ENCODE measurements at regions not wholly inside any gene's neighbourhood (a gene's known extent, or its start where the extent isn't known, plus 50 kb on each side); places are given as distances from the start of the nearest gene placed in this dataset.

GRCh38 chr18:46353460-46353859 is 249.3 kb downstream of the HAUS1 start:
- intact Hi-C loops (cut with DNase I), result no loop called here
- peak in 12 of 42 donors; percentile 3 to 65 (median 22) for DNase-seq

DNA sequence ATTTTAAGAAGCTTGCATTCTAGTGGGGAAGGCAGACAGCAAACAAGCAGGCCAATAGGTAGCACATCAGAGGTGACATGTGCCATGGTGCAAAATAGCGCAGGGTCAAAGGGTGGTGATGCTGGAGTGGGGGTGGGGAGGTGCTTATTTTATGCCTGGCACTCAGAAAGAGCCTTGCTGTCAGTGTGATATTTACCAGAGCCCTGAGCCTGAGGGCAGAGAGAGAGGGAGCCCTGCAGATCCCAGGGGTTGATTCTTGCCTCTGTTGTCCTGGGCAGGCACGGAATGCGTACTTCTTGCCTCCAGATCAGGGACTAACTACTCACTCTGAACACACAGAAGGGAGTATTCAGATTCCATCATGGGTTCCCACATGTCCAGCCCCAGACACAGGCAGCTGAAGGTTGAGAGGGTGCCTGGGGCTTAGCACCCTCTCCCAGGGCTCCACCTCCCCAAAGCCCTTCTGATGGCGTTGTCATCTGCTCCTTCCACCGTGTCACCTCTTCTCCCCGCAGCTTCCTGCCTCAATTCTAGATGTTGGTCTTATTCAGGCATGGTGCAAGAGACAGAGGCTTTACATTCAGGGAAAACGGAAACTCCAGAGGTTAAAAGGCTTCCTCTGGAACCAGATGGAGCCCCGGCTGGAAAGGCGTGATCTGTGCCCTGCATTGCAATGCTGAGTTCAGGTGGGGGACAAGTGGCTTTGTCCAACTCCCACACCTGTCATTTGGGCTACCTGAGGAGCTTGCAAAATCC is 252.3 kb downstream of the HAUS1 start:
- DNase-seq, result no peak
- intact Hi-C loops (cut with DNase I), result no loop called here

DNA sequence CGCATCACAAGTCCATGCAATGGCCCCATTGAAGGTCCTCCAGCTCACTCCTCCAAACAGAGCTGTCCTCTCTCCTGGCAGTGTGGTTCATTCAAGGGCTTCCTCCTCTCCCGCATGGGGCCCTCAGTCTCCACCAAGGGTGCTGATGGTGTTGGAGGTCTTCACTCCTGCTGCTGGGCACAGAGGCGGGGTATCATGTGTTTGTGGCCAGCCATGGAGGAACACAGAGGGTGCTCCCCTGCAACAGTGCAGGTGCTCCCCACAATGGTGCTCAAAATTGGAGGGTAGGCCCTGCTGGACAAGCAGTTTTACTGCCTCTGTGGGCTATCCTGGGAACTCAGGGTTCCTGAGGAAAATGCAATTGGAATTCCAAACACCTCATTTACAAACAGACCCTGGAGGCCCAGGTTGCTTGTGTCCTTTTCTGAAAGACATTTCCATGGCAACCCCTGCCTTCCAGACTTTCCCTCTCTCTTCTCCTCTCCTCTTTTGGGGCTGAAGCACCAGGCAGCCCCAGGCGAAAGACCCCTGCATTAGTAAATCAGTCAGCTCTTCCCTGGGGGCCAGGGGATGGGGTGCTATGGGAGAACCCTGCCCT is 256.0 kb downstream of the HAUS1 start:
- intact Hi-C loops (cut with DNase I), result no loop called here
- no peak for DNase-seq

- intact Hi-C loops (cut with DNase I), result no loop called here
Observed at GRCh38 chr18:46360866-46361265, 256.7 kb downstream of the HAUS1 start.

GRCh38 chr18:46362533-46362932 is 258.3 kb downstream of the HAUS1 start:
- intact Hi-C loops (cut with DNase I), result no loop called here
- no peak for DNase-seq

More at GRCh38 chr18:46360866-46361265, 256.7 kb downstream of the HAUS1 start:
- DNase-seq, result no peak

DNA sequence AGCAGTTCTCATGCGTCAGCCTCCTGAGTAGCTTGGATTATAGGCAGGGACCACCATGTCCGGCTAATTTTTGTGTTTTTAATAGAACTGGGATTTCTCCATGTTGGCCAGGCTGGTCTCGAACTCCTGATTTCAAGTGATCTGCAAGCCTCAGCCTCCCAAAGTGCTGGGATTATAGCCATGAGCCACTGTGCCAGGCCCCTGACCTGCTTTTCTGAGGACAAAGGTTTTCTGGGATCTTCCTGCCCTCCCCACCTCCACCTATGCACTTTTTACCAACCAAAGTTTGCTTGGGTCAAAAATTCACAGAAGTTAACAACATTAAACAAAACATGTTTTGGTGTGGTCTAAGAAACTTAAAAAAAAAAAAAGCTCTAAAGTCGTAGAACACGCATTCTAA is 259.9 kb downstream of the HAUS1 start:
- DNase-seq, result no peak
- intact Hi-C loops (cut with DNase I), result no loop called here

DNA sequence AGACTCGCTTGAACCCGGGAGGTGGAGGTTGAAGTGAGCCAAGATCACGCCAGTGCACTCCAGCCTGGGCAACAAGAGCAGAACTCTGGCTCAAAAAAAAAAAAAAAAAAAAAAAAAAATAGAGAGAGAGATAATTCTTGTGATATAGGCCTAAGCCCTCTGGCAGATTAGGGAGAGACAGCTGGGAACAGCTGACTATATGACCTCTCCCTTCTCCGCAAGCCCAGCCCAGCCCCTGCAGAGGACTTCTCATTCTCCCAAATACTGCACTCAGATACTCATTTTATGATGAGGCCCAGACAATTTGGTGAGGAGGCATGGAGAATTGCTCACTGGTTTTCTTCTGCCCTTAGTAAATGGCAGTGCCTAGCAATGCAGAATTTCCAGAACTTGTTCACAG is 262.0 kb downstream of the HAUS1 start:
- intact Hi-C loops (cut with DNase I), result no loop called here
- no peak for DNase-seq

GRCh38 chr18:46366751-46367376 is 262.7 kb downstream of the HAUS1 start:
- intact Hi-C loops (cut with DNase I), result no loop called here
- no peak for DNase-seq

GRCh38 chr18:46369323-46369722 is 265.1 kb downstream of the HAUS1 start:
- no peak for DNase-seq
- intact Hi-C loops (cut with DNase I), result no loop called here

GRCh38 chr18:46370898-46371297 is 266.7 kb downstream of the HAUS1 start:
- no peak for DNase-seq

DNA sequence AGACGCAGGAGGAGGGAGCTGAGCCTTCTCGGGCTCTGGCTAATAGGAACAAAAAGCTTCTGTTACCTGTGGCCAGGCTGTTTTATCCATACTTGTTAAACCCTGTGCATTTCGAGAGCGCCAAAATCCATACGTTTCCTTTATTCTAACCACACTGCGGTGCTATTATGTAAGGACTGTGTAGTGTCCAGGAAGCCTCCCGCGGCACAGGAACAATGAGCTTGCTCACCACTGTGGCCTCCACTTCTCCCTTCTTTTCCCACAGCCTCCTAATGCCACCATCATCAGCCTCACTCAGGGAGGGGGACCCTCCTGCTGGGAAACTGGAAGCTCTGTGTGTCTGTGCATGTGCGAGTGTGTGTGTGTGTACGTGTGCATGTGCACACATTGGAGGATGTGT is 268.5 kb downstream of the HAUS1 start:
- intact Hi-C loops (cut with DNase I), result no loop called here
- DNase-seq, result no peak

More at GRCh38 chr18:46370898-46371297, 266.7 kb downstream of the HAUS1 start:
- intact Hi-C loops (cut with DNase I), result no loop called here

- intact Hi-C loops (cut with DNase I), result no loop called here
- no peak for DNase-seq
Observed at GRCh38 chr18:46373131-46373530, 268.9 kb downstream of the HAUS1 start.

DNA sequence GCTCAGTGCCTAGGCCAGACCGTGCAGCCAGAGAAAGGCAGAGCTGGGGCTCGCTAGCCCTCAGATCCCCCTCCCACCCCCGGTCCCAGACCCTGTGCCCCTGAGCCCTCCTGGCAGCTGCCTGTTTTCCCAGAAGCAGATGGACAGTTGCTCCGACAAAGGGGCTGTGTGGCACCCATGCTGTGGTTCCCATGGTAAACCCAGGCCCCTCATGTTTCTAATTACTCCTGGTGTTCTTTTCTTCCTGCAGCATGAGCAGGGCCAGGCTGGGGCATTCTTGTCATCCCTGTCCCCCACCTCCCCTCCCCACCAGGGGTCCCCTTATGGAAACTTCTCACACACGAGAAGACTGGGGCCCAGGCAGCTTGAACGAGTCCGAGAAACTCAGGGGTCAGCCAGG is 269.6 kb downstream of the HAUS1 start:
- intact Hi-C loops (cut with DNase I), result no loop called here
- DNase-seq, result no peak

- DNase-seq, result no peak
- intact Hi-C loops (cut with DNase I), result no loop called here
Observed at GRCh38 chr18:46374850-46375249, 270.7 kb downstream of the HAUS1 start.

GRCh38 chr18:46377557-46377956 is 273.4 kb downstream of the HAUS1 start:
- intact Hi-C loops (cut with DNase I), result no loop called here
- no peak for DNase-seq

- intact Hi-C loops (cut with DNase I), result no loop called here
- DNase-seq, result no peak
Observed at GRCh38 chr18:46378126-46378863, 274.1 kb downstream of the HAUS1 start.

DNA sequence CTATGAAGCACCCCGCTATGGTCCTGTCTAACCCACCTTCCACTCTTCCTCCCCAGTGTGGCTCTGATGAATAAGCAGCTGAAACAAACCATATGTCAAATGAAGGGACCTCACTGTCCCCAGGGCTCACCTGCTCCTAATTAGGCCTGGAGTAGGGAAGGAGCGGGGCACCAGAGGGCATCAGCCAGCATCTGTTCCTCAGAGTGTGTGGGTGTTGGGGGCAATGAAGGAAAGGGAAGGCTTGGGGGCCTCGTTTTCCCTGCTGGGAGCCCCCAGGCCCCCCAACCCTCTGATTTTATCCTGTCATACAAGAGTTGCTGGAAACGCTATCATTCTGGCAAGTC is 274.7 kb downstream of the HAUS1 start:
- DNase-seq, result no peak
- intact Hi-C loops (cut with DNase I), result no loop called here

DNA sequence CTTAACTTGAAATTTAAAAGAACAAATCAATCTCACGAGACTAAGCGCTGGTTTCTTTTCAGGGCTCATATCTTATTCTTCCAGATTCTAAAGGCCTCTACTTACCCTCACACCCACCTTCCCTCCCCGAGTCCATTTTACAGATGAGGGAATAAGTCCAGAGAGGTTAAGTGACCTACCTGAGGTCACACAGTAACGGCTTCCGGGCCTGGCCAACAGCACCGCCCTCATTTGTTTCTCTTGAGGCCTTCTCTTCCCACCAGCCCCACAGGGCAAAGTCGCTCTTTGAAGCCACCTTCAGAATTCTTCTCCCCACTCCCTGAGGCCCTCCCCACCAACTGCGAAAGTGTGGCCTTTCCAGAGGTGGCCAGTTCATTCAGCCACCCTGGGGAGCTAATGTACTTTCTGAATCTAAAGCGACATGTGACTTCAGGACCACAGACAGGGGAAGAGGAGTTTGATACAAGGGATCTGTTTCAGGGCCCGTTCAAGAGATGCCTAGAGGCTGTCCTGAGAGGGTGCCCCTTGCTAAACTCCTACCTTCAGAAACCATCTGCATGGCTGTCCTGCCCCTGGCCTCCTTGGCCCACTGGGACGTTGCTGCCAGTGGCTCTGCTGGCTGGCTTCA is 275.3 kb downstream of the HAUS1 start:
- intact Hi-C loops (cut with DNase I), result no loop called here
- no peak for DNase-seq

DNA sequence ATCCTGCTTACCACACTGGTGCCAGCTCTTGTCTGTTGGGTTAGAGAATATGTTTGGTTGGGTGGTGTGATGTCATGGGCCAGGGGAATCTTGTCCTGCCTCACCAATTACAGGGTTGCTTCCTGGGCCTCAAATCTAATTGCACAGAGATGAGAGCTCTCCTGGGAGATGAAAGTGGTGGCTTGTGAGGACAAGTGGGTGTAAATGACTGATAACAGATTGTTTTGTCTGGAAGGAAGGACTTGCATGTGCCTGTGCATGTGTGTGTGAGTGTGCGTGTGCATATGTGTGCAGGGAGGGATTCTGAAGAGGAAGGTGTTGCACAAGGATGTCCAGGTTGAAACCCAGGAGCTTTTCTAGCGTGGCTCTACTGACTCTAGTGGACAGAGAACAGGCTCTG is 271.9 kb downstream of the LOXHD1 start:
- intact Hi-C loops (cut with DNase I), result no loop called here
- no peak for DNase-seq

DNA sequence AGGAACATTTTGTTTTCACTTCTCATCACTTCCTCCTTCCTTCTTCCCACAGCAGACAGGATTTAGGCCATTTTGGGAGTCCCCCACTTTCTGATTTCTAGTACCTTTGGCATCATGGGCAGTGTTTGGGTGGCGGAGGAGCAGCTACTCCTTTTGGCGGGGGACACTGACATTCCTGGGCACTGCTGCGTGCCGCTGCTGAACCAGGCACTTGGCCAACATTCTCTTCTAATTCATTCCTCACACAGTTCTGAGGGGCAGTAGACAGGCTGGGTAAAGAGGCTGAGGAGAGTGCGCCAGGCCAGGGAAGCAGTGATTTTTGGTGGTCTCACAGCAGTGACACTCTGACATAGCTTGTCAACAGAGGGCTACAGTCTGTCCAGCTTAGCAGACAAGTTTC is 270.2 kb downstream of the LOXHD1 start:
- intact Hi-C loops (cut with DNase I), result no loop called here
- DNase-seq, result peak in 5 of 42 donors; percentile 13 to 19 (median 15)

Data from head of caudate nucleus (tissue), 42 donors.